H1 (cell line): ENCODE measurements at regions not wholly inside any gene's neighbourhood (a gene's known extent, or its start where the extent isn't known, plus 50 kb on each side); places are given as distances from the start of the nearest gene placed in this dataset.

Source experiments
- CBX5 ChIP-seq: fragments of 300-800, 300-1000 bp; sonication (generic); IDR thresholded peaks from 2 replicates; pipeline ENCODE4 v1.7.1; 2016; ENCODE audit warnings: antibody characterized with exemption, low read length, low read depth
- CBX8 ChIP-seq: fragments of 300-800, 300-1000 bp; sonication (generic); IDR thresholded peaks from 2 replicates; pipeline ENCODE4 v1.7.1; 2016; ENCODE audit warnings: low read depth, low read length, borderline replicate concordance
- SIX5 ChIP-seq: IDR thresholded peaks from 2 replicates; pipeline ENCODE4 v1.6.1; 2011; ENCODE audit warnings: mild to moderate bottlenecking, low read depth, low read length
- TBP ChIP-seq: IDR thresholded peaks from 2 replicates; pipeline ENCODE4 v1.6.1; 2011; ENCODE audit warnings: low read depth, low read length, improper control_type of control experiment

DNA sequence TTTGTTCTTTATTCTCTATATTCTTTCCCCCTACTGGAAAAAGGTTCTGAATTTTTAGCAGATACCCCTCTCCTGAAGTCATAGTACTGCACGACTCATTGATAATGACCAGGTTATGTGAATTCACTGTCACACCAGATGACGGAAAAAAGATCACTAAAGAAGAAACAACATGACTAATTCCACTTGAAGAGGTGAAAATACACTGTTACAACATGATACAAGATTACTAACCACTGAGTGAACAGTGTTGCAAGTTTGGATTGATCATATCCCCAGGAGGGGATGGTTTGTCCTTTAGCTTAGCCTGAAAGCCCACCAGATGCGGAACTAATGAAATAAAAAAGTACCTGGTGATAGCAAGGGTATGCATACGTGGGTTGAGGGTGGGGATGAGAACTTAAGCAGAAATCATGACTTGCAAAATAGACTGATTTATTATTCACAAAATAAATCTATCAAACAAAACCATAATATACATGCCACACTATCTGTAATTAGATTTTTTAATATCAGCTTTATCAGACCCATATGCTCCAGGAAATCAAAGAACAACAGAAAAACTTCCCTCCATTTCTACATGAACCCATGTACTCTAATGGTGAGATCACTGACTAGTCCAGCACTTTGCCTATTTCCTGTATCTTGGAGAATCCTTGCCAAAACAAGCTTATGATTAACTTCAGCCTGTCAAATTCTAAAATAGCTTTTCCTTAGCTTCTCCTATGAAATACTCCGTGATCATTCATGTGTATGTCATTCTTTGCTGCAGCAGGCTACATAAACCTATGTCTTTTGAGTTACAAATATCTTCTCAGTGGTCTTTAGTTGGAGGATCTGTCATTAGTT lies 257.4 kb upstream of the AGA start (continued):
- TF ChIP-seq SIX5 (no peak), TBP (no peak), CBX8 (no peak), CBX5 (no peak)
